Superior temporal gyrus (tissue), 1 donor: ENCODE measurements at regions not wholly inside any gene's neighbourhood (a gene's known extent, or its start where the extent isn't known, plus 50 kb on each side); places are given as distances from the start of the nearest gene placed in this dataset.
A peak's percentile ranks its signal among the peaks of the same experiment; 100 is the strongest.

Source experiments
- DNase-seq: peaks from one replicate; pipeline ENCODE4 v3.0.0-alpha.2; 2016; ENCODE audit errors: extremely low spot score

DNA sequence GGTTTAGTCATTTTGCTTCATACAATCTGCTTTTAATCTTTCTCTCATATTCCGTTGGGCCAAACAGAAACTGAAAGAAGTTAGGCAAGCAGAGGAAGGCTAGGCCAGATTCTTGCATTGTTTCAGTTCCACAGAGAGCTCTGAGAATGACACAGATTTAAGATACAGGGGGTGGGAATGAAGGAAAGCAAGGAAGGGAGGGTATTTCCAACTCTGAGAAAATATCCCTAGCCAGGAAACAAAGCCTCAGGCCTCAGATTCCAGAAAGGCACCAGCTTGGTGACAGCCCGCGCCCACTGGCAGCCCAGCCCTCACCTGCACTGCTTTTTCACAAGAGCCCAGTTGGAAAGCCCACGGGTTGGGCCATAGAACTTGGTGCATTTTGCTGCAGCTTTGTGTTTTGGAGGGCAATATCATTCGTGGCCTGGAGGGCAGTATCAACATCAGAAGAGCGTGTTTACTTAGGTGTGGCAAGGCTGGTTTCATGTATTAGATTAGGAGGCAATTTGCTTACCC is 63.5 kb downstream of the ENC1 start:
- DNase-seq, result no peak

GRCh38 chr5:74575741-74576538 is 64.6 kb downstream of the ENC1 start:
- DNase-seq, result no peak

DNA sequence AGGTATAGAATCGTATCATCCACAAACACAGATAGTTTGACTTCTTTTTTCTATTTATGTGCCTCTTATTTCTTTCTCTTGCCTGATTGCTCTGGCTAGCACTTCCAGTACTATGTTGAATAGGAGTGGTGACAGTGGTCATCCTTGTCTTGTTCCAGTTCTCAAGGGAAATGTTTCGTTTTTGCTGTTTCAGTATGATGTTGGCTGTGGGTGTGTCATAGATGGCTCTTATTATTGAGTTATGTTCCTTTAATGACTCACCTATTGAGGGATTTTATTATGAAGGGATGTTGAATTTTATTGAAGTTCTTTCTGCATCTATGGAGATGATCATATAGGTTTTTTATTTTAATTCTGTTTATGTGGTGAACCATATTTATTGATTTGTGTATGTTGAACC is 70.3 kb downstream of the ENC1 start:
- no peak for DNase-seq

DNA sequence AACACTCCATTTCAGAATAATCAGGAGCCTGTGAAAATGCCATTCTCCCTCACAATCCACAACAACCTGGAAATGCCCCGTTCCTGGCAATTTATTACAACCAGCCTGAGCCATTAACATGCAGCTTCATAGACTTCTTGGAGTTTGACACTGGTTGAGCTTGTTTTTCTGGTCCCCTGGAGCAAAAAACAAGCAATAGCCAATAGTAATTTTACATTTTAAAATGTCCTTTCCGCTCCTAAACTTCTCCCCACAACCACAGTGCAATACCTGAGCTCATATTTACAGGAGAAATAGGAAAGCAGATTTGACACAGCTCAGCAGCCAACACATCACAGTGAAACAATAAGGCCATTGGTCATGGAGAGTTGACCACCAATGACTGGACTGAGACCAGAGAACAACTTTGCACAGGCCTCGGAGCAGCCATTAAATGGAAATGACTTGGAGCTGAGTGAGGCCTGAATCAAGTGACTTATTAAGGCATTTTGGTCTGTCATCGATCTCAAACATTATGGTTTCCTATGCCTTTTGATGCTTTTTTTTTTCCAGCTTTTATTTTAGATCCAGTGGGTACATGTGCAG is 73.0 kb downstream of the ENC1 start:
- DNase-seq, result no peak

DNA sequence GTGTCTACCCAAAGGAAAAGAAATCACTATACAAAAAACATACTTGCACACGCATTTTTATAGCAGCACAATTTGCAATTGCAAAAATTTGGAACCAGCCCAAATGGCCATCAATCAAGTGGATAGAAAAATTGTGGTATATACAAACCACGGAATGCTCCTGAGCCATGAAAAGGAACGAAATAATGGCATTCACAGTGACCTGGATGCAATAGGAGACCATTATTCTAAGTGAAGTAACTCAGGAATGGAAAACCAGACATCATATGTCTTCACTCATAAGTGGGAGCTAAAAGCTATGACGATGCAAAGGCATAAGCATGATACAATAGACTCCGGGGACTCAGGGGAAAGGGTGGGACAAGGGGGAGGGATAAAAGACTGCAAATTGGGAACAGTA is 78.4 kb downstream of the ENC1 start:
- DNase-seq, result no peak

- no peak for DNase-seq
Measured at GRCh38 chr5:74560245-74560644, 80.3 kb downstream of the ENC1 start.

- no peak for DNase-seq
Measured at GRCh38 chr5:74556631-74557595, 83.6 kb downstream of the ENC1 start.

- no peak for DNase-seq
Measured at GRCh38 chr5:74556006-74556405, 84.5 kb downstream of the ENC1 start.

DNA sequence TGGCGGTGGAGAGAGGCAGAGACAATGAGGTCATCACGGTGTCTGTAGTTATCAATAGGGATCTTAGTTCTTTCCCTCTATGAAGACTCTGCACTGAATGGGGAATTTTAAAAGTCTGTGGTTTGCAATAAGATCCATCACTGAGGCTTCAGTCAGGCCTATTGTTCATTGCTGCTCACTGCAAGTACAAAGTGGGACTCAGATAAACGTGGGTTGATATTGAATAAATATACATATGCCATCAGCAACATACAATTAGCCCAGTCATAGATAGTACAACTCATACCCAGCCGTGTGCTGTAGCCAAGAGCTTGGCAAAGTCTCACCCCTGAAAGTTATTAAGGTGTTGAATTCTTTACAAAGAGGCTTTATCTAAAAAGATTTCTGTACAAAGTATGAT is 88.4 kb downstream of the ENC1 start:
- no peak for DNase-seq

DNA sequence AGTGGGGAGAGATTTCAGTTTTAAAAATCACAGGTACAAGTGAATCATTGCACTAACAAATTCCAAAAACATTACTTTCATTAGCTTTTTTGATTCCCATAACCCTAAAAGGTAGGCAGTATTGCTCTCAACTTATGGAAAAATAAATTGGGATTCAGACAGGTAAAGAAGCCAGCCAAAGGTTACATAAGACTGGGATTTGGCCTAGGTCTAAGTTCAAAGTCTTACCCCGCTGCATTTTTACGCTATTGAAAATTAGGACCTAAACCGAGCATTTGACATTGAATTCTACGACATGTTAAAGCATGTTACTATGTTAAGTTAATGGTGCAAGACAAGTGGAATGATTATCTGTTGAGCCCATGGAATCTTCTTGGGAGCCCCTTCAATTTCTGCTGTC is 89.6 kb downstream of the ENC1 start:
- DNase-seq, result no peak

GRCh38 chr5:74549384-74549783 is 91.1 kb downstream of the ENC1 start:
- no peak for DNase-seq

GRCh38 chr5:74546796-74547195 is 93.7 kb downstream of the ENC1 start:
- peak; percentile 60 for DNase-seq

GRCh38 chr5:74544811-74545210 is 95.7 kb downstream of the ENC1 start:
- no peak for DNase-seq

GRCh38 chr5:74543162-74543995 is 97.1 kb downstream of the ENC1 start:
- no peak for DNase-seq

DNA sequence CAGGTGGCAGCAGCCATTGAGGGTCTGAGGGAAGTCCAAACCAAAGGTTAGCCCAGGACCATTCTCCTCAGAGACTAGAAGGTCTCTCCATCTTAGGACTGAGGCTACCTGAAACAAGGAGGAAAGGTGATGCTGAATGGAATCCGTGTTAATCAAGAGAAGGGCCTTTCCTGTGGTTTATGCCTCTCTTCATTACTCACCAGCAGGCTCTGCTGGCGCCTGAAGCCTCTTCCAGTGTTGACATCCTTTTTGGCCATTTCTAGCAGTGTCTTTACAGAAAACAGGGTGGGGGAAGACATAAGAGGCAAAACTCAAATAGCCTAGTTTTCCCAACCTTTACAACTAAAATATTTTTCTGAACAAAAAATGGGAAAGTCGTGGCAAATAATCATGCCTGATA is 98.0 kb downstream of the ENC1 start:
- no peak for DNase-seq

DNA sequence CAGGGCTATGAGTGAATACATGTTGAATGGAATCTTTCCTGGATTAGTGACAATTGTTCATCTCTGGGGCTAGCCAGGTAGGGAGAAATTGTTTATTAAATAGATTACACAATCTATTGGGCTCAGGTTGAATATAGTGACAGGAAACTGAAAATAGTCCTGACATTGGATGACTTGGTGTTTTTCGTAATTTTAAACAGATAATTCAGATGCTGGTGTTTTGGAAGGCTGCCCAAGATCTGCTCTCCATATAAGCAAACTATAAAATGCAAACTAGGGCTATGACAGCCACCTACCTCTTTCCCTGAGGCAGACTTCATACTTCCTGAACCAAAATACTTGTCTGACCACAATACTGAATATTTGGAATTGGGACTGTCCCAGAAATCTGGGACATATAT is 99.1 kb downstream of the ENC1 start:
- DNase-seq, result no peak

GRCh38 chr5:74540622-74541021 is 99.9 kb downstream of the ENC1 start:
- DNase-seq, result no peak

DNA sequence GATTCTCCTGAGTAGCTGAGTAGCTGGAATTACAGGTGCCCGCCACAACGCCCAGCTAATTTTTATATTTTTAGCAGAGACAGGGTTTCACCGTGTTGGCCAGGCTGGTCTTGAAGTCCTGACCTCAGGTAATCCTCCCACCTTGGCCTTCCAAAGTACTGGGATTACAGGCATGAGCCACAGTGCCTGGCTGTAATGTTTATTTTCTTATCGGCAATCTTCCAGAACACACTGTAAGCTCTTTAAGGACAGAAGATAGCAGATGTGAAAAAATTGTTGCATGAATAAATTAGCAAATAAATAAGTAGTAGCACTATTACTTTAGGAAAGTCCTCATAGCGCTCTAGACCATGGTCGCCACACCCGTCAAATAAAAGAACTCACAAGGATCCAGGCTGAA is 100.5 kb downstream of the ENC1 start:
- no peak for DNase-seq

GRCh38 chr5:74538206-74538661 is 102.3 kb downstream of the ENC1 start:
- no peak for DNase-seq

DNA sequence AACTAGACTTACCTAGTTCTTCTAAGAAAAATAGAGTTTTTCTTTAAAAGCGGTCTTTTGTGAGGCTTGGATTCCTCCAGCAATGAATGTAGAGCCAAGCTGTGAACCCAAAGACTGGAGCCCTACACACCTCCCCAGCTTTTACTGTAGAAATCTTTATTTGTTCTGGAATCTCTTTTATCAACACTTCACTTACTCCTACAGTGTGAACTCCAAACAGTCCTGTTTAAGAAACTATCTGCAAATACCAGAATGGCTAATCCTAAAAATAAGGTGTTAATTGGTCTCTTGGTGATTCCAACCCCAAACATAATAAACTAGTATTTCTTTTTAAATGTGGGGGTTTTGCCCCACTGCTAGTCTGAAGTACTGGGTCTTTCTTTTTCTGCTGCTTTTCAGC is 103.9 kb downstream of the ENC1 start:
- no peak for DNase-seq

- no peak for DNase-seq
Measured at GRCh38 chr5:74535926-74536325, 104.6 kb downstream of the ENC1 start.
